Loucy (cell line): ENCODE measurements at regions not wholly inside any gene's neighbourhood (a gene's known extent, or its start where the extent isn't known, plus 50 kb on each side); places are given as distances from the start of the nearest gene placed in this dataset.

ENCODE experiments used
- EZH2phosphoT487 ChIP-seq: fragments of 200-600 bp; IDR thresholded peaks from 2 replicates; pipeline ENCODE4 v1.6.1; 2018; ENCODE audit warnings: antibody characterized with exemption, mild to moderate bottlenecking, moderate library complexity, borderline replicate concordance
- TF ChIP-seq, protein P1 (sequence below): fragments of 200-600 bp; sonication (generic); conservative IDR thresholded peaks from 2 replicates; pipeline ENCODE4 v1.5.1; 2014; ENCODE audit warnings: mild to moderate bottlenecking, antibody characterized with exemption, low read length

DNA sequence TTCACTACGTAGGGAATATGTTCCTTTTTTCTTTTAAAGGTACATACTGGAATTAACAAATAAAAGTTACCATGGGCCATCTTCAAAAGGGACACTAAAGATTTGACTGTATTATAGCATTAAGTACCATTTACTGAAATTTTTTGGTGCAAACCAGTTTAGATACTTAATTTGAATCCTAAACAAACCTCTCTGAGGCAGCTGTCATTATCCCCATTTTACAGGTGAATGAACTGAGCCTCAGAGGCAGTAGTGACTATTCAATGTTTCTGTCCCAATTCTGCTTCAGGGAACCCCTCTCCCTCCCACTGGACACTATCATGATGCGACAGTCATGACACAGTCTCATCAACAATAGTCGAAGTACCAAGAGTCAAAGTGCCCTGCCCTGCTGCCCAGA, 76.2 kb upstream of the PHF21A start:
- TF ChIP-seq, protein P1, sequence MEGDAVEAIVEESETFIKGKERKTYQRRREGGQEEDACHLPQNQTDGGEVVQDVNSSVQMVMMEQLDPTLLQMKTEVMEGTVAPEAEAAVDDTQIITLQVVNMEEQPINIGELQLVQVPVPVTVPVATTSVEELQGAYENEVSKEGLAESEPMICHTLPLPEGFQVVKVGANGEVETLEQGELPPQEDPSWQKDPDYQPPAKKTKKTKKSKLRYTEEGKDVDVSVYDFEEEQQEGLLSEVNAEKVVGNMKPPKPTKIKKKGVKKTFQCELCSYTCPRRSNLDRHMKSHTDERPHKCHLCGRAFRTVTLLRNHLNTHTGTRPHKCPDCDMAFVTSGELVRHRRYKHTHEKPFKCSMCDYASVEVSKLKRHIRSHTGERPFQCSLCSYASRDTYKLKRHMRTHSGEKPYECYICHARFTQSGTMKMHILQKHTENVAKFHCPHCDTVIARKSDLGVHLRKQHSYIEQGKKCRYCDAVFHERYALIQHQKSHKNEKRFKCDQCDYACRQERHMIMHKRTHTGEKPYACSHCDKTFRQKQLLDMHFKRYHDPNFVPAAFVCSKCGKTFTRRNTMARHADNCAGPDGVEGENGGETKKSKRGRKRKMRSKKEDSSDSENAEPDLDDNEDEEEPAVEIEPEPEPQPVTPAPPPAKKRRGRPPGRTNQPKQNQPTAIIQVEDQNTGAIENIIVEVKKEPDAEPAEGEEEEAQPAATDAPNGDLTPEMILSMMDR: no peak
- TF ChIP-seq EZH2phosphoT487: no peak
